CD4-positive, alpha-beta T cell treated with Interleukin-1 beta for 1 hour (primary cell): ENCODE measurements at regions not wholly inside any gene's neighbourhood (a gene's known extent, or its start where the extent isn't known, plus 50 kb on each side); places are given as distances from the start of the nearest gene placed in this dataset.
A peak's percentile ranks its signal among the peaks of the same experiment; 100 is the strongest.

ENCODE experiments used
- DNase-seq, 2 donors: peaks; one replicate each; pipeline ENCODE4 v3.0.0-alpha.2; 2020 to 2022

DNA sequence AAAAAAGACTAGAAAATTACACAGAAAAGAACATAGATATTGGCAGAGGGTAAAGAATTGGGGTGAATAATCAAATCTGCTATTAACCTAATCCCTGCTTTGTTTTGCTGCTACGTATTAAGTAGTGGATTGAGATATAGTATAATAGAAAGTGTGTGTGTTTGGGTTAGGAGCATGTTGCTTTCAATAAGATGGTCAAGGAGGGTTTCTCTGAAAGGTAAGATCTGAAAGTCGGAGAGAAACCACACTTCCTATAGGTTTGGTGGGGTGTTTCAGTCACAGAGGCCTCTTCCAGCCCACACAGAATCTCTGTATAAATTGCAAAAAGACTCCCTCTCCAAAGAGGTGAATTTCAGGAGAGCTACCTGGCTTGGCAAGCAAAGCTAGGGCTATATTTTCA is 345.7 kb upstream of the SATB1 start:
- DNase-seq = no peak

DNA sequence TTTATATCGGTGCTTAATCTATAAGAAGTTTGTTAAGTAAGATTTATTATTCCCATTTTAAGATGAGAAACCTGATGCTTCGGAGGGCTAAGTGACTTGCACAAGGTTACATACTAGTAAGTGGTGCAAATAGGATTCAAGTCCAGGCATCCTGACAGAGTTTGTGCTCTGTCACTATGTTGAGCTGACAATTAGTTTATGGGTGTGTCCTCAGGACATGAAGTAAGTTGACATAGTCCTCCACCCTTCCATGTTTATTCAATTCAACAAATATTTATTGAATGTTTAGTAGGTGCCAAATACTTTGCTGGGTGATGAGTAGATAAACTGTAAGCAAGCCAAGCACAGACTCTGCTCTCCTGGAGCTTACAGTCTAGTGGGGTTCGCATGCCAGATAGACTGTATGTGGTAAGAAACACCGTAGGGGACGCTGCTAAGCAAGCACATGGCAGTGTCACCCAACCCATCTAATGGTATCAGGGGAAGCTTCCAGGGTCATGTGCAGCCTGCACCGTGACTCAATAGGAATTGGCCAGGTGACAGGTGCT is 342.7 kb upstream of the SATB1 start:
- DNase-seq = no peak

DNA sequence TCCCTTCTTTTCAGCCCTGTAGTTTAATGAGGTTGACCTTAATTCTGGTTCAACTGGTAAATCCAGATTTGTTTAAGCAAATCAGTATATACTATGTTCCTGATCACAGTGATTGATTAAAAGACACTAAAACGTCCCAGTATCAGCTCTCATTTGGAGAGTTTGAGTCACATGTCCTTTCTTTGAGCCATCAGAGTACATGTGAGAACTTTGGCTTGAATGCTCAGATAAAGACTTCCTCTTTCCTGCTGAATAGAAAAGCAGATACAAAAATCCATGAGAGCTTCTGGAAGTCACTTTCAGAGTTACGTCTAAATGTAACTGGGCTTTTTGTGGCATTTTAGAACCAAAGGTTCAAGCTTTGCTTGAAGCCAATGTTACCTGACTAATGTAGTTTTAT is 341.8 kb upstream of the SATB1 start:
- no peak for DNase-seq

DNA sequence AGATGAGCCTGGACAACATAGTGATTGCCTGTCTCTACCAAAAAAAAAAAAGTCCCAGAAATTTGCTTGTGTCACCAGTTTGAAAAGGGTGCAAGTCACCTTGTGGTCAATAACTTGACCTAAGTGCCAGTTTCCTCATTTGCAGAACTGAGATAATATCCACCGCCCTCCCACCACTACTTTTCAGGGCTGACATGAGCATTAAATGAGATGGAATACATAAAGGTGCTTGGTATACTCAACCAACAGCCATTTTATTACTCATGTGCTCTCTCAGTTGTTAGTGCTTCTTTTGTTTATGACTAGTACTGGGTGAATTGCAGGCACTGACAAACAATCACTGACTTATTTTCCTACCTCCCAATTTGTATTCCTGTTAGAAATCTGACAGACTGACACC is 340.5 kb upstream of the SATB1 start:
- DNase-seq = no peak

DNA sequence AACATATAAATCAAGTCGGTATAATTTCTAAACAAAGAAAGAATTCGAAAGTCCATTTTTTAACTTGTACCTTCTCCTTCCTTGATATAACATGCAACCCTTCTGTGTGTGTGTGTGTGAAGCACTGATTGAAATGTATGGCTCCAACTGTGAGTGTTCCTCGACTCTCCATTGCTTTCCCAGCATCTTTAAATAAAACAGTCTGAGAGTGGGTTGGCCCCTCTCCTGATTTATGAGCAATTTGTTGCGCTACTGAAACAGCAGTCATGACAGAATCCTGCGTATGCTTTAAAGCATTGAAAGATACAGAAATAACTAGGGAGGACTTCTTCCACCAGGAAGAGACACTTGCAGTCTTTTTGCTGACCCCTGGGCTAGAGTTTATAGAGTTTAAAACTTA is 340.0 kb upstream of the SATB1 start:
- DNase-seq = no peak

DNA sequence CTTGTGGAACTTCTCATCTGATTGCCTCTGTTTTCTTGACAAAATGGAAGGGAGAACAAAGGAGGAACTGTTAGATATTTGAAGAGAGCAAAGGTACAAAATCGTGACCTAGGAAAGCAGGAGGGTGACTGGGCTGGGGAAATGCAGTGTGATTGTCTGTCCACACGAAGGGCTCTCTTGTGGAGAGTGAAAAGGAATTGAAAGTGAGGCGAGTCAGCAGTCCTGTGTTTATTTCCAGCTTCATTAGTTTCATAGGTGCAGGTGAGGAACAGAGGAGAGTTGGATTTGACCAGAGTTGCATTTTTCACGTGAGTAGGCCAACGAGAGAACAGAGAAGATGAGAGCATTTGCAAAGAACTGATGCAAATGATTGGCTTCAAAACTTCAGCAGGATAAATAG is 336.4 kb upstream of the SATB1 start:
- no peak for DNase-seq

DNA sequence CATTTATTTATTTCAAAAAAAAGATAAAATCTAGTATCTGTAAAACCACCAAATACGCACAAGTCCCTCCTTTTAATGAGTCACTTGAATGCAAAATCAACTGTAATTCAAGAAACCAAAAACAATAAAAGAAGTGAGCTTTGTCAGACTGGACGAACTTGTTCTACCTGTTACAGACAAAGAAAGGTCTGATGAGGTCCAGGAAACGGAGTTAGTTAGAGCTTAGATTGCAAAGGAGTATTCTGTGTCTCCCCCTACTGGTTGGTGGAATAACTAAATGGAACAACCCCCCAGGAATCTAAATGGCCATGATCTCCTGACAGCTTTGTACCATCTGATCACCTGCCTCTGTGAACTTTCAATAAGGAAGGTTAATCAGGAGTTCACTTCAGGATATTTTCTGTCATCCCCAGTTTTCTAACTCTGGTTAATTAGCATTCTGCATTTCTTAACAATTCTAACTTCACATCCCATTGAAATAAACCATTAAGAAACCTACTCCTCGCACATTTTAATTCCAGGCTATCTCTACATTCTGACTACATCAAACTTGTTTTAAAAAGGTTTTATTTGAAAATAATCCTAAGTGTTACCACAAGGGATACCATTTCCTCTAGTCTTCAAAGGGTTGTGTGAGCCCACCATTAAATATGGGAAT is 333.0 kb upstream of the SATB1 start:
- DNase-seq = peak; percentile 39 to 83

DNA sequence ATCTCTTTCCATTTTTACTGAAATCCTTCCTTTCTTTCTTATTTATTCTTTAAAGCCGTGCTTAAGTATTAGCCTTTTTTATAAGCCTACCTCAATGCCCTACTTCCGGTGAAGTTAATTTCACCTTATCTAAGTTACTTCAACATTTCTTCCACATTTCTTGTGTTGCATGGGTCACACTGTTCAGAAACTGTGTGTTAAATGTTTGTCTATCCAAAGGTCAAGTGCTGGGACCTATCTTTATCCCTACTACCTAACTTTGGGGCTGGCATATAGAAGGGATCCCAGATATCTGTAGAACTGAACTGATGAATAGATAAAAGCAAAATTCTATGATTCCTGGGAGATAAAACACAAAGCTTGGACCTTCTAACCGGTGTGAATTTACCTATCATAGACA is 332.3 kb upstream of the SATB1 start:
- DNase-seq = no peak

DNA sequence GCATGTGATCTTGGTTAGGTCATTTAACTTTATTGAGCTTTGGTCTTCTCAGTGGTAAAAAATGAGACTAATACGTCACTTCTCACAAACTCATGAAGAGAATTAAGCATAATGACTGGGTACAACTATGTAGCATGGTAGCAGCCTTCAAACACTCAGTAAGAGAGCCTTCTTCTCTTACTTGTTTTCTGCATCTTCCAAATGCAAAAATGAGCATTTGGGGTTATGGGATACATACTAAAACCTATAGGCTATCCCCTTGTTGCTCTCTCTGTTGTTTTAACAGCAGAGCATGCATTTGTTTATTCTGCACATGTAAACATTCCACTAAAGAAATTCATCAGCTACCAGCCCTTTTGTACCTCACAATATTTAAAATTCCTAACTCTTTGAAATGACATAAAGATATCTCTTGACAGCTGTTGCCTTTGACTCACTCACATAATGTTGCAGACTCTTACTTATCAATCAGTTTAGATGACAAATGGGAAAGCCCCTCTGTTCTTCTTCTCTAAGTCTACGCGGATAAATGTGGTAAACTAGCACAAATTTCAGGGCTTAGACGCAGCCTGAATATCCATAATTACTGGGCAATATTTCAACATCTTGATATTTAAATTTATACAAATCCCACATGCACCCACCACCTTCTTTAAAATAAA is 327.3 kb upstream of the SATB1 start:
- no peak for DNase-seq

DNA sequence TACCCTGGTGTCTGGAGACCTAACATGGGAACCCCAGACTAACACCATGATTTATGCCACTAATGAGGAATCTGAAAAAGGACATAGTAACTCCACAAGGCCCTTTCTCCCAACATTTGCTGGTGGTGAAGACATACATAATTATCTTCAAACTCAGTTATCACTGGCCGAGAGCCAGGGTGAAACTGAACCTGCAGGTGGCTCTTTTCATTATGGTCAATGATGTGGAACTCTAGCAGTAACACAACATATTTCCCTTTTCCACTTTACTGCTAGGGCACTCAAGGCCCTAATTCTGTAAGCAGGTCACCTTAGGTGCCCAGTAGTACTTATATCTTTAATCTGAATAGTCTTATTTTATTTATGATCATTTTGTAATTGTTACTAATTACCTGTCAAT is 326.4 kb upstream of the SATB1 start:
- no peak for DNase-seq

DNA sequence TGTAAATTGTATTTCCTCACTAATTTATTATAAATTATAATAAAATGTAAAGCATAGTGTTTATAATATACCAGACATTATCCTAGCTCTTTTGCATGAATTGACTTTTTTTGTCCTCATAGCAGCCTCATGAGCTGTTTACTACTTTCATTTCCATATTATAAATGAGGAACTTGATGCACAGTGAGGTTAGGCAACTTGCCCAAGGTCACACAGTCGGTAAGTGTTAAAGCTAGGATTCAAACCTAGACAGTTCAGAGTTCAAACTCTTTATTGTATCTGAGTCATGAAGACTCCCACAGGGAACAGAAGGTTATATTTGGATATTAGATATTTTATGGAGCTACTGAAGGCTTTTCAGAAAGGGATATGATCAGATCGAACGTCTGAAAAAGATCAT is 322.2 kb upstream of the SATB1 start:
- peak in 1 of 2 donors; percentile 25 for DNase-seq

DNA sequence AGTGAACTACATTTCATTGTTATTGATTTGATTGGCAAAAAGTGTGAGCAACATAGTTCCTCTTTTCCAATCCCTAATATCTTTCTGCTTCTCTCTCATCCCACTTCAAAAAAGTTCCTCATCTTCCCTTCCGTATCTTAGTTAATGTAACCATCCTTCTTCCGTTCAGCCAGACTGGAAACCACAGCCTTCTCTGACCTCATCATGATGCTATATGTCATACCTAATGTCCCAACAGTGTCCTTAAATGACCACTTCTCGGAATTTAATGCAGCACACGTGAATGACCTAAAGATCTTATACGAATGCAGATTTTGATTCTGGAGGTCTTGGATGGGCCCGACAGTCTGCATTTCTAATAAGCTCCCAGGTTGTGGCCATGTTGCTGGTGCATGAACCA is 320.3 kb upstream of the SATB1 start:
- peak in 1 of 2 donors; percentile 34 for DNase-seq

DNA sequence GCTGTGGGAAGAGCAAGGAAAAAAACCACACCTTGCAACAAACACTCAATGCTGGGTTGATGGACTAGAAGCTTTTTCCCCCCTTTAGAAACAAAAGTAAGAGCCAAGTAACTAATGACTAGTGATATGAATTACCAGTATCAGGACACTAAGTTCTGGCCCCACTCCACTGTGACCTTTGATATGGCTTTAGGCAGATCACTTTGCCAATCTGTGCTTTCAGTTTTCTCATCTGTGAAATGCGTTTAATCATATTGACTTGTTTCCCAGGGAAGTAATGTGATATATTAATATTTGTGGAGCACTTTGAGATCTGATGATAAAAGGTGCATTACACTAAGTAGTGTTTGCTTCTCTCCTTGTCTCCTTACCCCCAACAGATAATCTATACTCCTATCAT is 319.3 kb upstream of the SATB1 start:
- no peak for DNase-seq

DNA sequence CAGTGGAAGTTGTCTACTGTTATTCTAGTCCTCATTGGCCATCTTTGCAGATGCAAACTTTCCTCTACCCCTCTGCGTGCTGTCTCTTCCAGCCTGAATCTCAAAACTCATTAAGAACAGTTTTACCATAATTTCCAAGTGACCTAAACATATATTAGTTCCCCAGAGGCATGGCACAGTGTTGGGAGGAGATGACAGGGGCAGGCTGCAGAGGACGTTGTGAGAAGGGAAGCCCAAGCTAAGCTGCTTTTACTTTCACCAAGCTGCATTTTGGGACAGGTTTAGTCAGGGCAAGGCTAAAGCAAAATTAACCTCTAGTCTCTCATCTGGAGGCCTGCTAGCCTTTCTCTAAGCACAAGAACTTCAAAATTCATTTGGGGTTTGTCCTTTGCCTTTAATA is 318.6 kb upstream of the SATB1 start:
- no peak for DNase-seq

DNA sequence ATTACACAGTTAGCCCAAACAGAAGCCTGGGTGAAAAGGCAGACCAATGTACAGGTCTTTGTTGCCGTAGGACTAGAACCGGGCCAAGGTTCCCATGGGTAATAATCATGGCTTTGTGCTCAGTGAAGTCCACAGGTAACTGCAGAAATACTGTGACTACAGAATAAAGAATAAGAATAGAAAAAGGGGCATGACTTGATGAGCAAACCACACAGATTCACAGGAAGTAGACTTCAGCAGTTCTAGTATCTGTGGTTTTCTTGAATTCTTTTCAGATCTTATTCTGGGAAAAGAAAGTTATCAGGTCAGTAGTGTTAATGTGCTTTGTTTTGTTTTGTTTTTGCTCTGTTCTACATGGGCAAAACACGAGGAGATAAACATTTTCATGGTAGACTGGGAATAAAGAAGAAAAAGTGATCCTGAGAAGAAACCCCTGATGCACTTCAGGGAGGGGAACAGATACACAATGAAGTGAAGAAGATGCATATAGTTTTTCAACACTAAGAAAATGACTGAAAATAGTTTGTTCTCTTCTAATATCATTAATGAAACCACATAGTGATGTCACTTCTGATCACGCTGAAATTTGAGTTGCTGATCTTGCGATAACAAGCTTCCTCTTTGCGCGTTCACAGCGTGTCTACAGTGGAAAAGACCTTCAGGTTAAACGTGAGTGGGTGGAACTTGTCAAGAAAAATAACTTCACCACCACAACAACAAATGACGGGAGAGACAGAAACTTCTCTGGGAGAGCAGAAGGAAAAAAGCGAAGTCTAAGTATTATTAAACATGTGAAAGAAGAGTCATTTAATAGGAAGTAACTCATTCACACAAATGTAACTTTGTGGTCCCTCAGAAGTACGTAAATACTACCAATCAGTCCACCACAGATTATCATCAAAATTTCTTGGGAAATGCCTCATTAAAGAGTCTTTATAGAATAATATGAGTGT is 315.8 kb upstream of the SATB1 start:
- peak; percentile 79 to 82 for DNase-seq

DNA sequence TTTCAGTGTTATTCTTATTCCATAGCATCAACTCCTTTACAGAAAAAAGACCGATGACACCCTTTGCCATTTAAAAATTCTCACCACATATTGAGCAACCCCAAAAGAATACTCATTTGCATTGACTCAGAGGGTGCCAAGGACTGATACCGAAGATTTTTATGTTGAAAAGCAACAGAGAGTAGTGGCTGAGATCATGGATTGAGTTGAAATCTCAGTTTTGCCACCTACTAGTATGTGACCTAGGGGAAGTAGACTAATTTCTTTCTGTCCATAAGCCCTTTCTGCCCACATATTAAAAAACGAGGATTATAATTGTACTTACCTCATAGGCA is 313.9 kb upstream of the SATB1 start:
- DNase-seq = no peak

DNA sequence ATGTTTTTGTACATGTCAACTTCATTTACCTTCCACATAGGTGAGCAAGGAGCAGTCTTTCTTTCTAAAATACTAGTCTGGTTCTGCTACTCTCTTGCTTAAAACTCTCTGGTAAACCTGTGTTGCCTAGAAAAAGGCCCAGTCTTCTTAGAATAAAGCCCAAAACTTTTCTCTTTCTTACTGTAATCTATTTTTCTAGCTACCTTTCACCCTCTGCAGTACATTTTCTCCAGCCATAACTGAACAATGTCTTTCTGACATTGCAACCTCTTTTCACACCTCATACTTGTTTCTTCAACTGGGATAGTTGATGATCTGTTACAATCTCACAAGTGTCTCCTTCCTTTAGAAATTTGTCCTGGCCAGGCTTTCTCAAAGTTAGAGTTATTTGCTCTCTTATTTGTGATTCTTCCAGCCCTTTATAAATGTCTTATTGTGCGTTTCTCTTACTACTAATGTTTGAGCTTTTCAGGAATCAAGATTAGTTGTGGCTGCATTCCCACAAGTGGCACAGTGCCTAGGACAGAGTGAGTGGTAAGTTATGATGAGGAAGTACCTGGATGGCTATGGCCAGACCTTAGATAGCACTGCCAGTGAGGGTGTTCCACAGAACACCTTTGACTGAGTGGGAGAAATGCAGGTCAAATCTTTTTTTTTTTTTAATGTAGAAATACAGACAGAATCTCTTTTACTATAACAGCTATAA is 313.4 kb upstream of the SATB1 start:
- no peak for DNase-seq

DNA sequence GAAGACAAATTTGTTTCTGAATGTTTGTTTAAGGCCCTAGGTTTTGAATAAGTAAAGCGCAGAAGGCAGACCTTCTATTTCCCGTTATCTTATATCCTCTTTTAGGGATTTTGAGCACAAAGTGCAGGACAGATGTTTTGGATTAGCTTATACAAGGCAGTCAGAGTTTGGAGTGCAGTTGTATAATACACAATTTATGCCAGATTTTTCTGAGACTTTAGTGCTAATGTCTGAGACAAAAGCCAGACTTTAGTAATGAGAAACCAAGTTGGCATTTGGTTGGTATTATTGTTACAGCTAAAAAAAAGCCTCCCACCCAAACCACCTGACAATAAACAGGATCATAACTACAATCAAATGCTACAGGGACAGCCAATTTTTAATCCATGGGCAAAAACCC is 309.9 kb upstream of the SATB1 start:
- DNase-seq = no peak

DNA sequence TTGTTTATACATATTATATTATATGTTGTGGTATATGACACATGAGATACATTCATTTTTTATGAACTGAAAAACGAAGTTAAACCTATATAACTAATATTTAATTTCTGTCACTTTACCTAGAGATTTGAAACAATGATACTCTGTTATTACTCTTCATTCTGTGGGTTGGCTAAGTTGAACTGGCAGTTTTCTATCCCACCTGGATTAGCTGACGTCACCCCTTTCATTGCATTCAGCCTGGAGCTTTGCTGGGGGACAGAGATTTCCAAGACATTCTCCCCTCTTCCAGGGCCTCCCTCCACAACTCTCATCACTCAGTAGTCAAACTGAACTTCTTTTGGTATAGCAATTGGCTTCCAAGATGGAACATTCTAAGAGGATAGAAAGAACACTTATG is 309.2 kb upstream of the SATB1 start:
- no peak for DNase-seq

DNA sequence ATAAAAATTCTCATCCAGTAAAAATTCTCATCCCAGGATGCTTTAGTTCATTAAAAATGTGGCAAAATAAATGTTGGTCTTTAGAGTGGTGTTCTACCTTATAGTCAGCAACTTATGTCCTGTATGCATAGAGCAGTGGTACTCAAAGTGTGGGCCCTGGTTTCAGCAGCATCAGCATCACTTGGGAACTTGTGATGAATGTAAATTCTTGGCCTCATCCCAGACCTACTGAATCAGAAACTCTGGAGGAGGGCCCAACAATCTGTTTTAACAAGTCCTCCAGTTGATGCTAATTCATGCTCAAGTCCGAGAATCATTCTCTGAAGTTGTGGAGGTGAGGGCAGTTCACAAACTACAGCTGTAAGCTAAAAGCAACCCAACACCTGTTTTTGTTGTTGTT is 307.3 kb upstream of the SATB1 start:
- no peak for DNase-seq

DNA sequence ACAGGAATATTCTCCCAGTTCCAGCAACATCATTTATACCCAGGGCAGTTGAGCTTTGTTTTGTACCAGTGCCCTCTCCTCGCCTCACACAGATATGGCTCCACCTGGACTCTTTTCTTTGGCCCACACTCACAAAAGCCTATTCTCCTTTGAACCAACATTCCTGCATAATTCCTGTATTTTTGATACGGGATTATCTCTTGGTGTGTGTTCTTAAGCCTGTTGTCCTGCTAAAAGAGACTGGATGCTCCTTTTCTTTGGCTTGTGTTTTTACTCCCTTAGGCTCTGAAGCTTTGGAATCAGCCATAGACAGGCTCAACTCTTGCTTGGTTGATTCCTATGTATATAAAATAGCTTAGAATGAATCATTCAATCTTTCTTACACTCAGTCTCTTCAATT is 305.4 kb upstream of the SATB1 start:
- DNase-seq = no peak

DNA sequence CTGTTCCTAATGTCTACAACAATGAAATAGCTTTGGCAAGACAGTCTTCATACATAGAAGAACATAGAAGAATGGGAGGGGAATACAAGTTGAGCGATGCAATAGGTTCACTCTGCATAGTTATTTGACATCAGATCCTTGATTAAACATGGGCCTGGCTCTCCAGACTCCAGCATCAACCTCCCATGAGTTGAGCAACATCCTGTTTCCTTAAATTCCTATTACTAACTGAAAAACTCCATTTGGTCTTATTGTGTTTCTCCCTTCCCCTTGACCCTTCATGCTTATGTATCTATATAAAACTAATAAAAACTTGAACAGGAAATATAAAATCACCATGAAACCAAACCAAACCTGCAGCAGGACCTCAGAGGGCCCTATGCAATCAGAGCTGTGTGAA is 304.5 kb upstream of the SATB1 start:
- DNase-seq = no peak
